ENCODE measurements at regions not wholly inside any gene's neighbourhood (a gene's known extent, or its start where the extent isn't known, plus 50 kb on each side); places are given as distances from the start of the nearest gene placed in this dataset.

- DNase-seq: no peak
These were observed 105.8 kb upstream of the RIPOR2 start for GRCh38 chr6:25041485-25042035.

GRCh38 chr6:25042036-25042521 is 106.3 kb upstream of the RIPOR2 start:
- DNase-seq: no peak

- DNase-seq: no peak
These were observed 106.8 kb upstream of the RIPOR2 start for GRCh38 chr6:25042536-25042935.

- DNase-seq: no peak
These were observed 107.4 kb upstream of the RIPOR2 start for GRCh38 chr6:25042984-25043725.

GRCh38 chr6:25043892-25044291 is 108.1 kb upstream of the RIPOR2 start:
- no peak for DNase-seq

- no peak for DNase-seq
These were observed 111.2 kb upstream of the RIPOR2 start for GRCh38 chr6:25046942-25047341.

GRCh38 chr6:25050356-25050755 is 114.6 kb upstream of the RIPOR2 start:
- peak; percentile 43 for DNase-seq

- DNase-seq: no peak
These were observed 115.3 kb upstream of the RIPOR2 start for GRCh38 chr6:25051083-25051482.

GRCh38 chr6:25052181-25052580 is 116.4 kb upstream of the RIPOR2 start:
- no peak for DNase-seq

- no peak for DNase-seq
These were observed 118.2 kb upstream of the RIPOR2 start for GRCh38 chr6:25053875-25054371.

GRCh38 chr6:25054469-25054868 is 118.7 kb upstream of the RIPOR2 start:
- DNase-seq: no peak

- no peak for DNase-seq
These were observed 120.4 kb upstream of the RIPOR2 start for GRCh38 chr6:25056130-25056529.

GRCh38 chr6:25057111-25057905 is 121.5 kb upstream of the RIPOR2 start:
- no peak for DNase-seq

- no peak for DNase-seq
These were observed 122.7 kb upstream of the RIPOR2 start for GRCh38 chr6:25058441-25058840.

- DNase-seq: no peak
These were observed 123.2 kb upstream of the RIPOR2 start for GRCh38 chr6:25058941-25059340.

GRCh38 chr6:25060522-25060921 is 124.8 kb upstream of the RIPOR2 start:
- no peak for DNase-seq

GRCh38 chr6:25061289-25061936 is 125.7 kb upstream of the RIPOR2 start:
- DNase-seq: no peak

GRCh38 chr6:25062070-25062811 is 126.5 kb upstream of the RIPOR2 start:
- no peak for DNase-seq

GRCh38 chr6:25064006-25064405 is 128.2 kb upstream of the RIPOR2 start:
- no peak for DNase-seq

GRCh38 chr6:25065666-25066065 is 129.9 kb upstream of the RIPOR2 start:
- no peak for DNase-seq

GRCh38 chr6:25066593-25066992 is 130.8 kb upstream of the RIPOR2 start:
- no peak for DNase-seq

GRCh38 chr6:25068866-25069265 is 133.1 kb upstream of the RIPOR2 start:
- DNase-seq: no peak
